Astrocyte (in vitro differentiated cells and primary cell): ENCODE measurements at regions not wholly inside any gene's neighbourhood (a gene's known extent, or its start where the extent isn't known, plus 50 kb on each side); places are given as distances from the start of the nearest gene placed in this dataset.

Experiments
- DNase-seq: peaks from one replicate; pipeline ENCODE4 v3.0.0-alpha.2; 2010; ENCODE audit warnings: low read depth
- FAIRE-seq: peaks from 2 replicates; lab custom pipeline; 2011; peaks lifted over from hg19 to GRCh38; lab: Jason Lieb, UNC
- H2AFZ ChIP-seq: 2 replicates; pipeline ENCODE4 v1.6.0; 2012; ENCODE audit warnings: low read depth, low read length, inconsistent platforms
- H3K27ac ChIP-seq: 2 replicates; pipeline ENCODE4 v1.5.1; 2011; ENCODE audit warnings: low read depth, low read length, inconsistent platforms
- H3K27me3 ChIP-seq: 2 replicates; pipeline ENCODE4 v1.6.0; 2011; ENCODE audit warnings: low read length, inconsistent platforms; ENCODE audit not compliant: insufficient read depth
- H3K36me3 ChIP-seq: 2 replicates; pipeline ENCODE4 v1.5.1; 2011; ENCODE audit warnings: low read length, inconsistent platforms; ENCODE audit not compliant: insufficient read depth
- H3K4me1 ChIP-seq: 2 replicates; pipeline ENCODE4 v1.5.1; 2011; ENCODE audit warnings: low read length, inconsistent platforms; ENCODE audit not compliant: insufficient read depth
- H3K4me2 ChIP-seq: 2 replicates; pipeline ENCODE4 v1.6.0; 2012; ENCODE audit warnings: low read length, inconsistent platforms
- H3K4me3 ChIP-seq: 2 replicates; pipeline ENCODE4 v1.5.1; 2011; ENCODE audit warnings: low read depth, mild to moderate bottlenecking, low read length, inconsistent platforms; ENCODE audit not compliant: insufficient read depth
- H3K79me2 ChIP-seq: 2 replicates; pipeline ENCODE4 v1.6.0; 2012; ENCODE audit warnings: mild to moderate bottlenecking, low read length, inconsistent platforms; ENCODE audit not compliant: insufficient read depth
- H3K9ac ChIP-seq: 2 replicates; pipeline ENCODE4 v1.6.0; 2012; ENCODE audit warnings: mild to moderate bottlenecking, low read length, inconsistent platforms
- H3K9me3 ChIP-seq: 2 replicates; pipeline ENCODE4 v1.5.1; 2012; ENCODE audit warnings: low read depth, mild to moderate bottlenecking, low read length, inconsistent platforms; ENCODE audit not compliant: insufficient read depth
- H4K20me1 ChIP-seq: 2 replicates; pipeline ENCODE4 v1.6.0; 2012; ENCODE audit warnings: low read length, inconsistent platforms; ENCODE audit not compliant: insufficient read depth
- H3K27ac Mint-ChIP-seq: one replicate; pipeline ENCODE4 v1.8.0; 2021; ENCODE audit warnings: mild to moderate bottlenecking, mixed read lengths; ENCODE audit not compliant: unreplicated experiment
- H3K27me3 Mint-ChIP-seq: one replicate; pipeline ENCODE4 v1.8.0; 2021; ENCODE audit warnings: low read depth, mixed read lengths; ENCODE audit not compliant: unreplicated experiment
- H3K36me3 Mint-ChIP-seq: one replicate; pipeline ENCODE4 v1.8.0; 2021; ENCODE audit warnings: low read depth, mixed read lengths; ENCODE audit not compliant: unreplicated experiment
- H3K4me1 Mint-ChIP-seq: one replicate; pipeline ENCODE4 v1.8.0; 2021; ENCODE audit warnings: low read depth, mixed read lengths; ENCODE audit not compliant: unreplicated experiment
- H3K4me3 Mint-ChIP-seq: one replicate; pipeline ENCODE4 v1.8.0; 2021; ENCODE audit warnings: mild to moderate bottlenecking, moderate library complexity, mixed read lengths; ENCODE audit not compliant: unreplicated experiment
- H3K9me3 Mint-ChIP-seq: one replicate; pipeline ENCODE4 v1.8.0; 2021; ENCODE audit warnings: mild to moderate bottlenecking, mixed read lengths; ENCODE audit not compliant: unreplicated experiment
- EZH2 ChIP-seq: IDR thresholded peaks from 2 replicates; pipeline ENCODE4 v1.6.1; 2012; ENCODE audit warnings: mild to moderate bottlenecking, low read length, inconsistent platforms; ENCODE audit not compliant: insufficient read depth
- TF ChIP-seq, protein P1 (sequence below): IDR thresholded peaks from 2 replicates; pipeline ENCODE4 v1.5.1; 2011; ENCODE audit warnings: low read depth, mild to moderate bottlenecking, inconsistent platforms, low read length, moderate library complexity; ENCODE audit not compliant: insufficient read depth

DNA sequence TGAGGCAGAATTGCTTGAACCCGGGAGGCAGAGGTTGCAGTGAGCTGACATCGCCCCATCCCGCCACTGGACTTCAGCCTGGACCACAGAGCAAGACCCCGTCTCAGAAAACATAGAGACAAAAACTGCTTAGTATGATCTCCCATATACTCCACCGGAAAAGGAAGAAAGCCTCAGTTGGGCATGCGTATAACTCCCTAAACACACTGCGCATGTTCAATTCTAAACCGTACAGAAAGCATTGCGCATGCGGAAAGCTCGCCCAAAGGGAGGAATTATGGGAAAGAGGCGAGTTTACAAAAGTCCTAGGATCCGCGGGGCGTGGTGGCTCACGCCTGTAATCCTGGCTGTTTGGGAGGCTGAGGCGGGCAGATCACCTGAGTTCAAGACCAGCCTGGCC lies 312.7 kb upstream of the ERCC4 start:
- Histone ChIP-seq H3K4me1 (no peaks in the 10 kb centered on the region), H2AFZ (no peak overlapping the region), H3K36me3 (no peaks in the 10 kb centered on the region), H3K79me2 (no peaks in the 10 kb centered on the region), H3K4me3 (no peak overlapping the region), H3K27ac (no peak overlapping the region), H3K9ac (no peak overlapping the region), H3K9me3 (no peaks in the 10 kb centered on the region), H3K27me3 (no peaks in the 10 kb centered on the region), H3K4me2 (no peak overlapping the region), H4K20me1 (no peaks in the 10 kb centered on the region)
- DNase-seq (no peak), FAIRE-seq (no peak)
- Mint-ChIP-seq H3K27ac (no peak overlapping the region), H3K36me3 (no peaks in the 10 kb centered on the region), H3K27me3 (no peaks in the 10 kb centered on the region), H3K4me1 (no peaks in the 10 kb centered on the region), H3K4me3 (no peak overlapping the region), H3K9me3 (peaks cover 2% of the 10 kb centered on the region)
- TF ChIP-seq, protein P1, sequence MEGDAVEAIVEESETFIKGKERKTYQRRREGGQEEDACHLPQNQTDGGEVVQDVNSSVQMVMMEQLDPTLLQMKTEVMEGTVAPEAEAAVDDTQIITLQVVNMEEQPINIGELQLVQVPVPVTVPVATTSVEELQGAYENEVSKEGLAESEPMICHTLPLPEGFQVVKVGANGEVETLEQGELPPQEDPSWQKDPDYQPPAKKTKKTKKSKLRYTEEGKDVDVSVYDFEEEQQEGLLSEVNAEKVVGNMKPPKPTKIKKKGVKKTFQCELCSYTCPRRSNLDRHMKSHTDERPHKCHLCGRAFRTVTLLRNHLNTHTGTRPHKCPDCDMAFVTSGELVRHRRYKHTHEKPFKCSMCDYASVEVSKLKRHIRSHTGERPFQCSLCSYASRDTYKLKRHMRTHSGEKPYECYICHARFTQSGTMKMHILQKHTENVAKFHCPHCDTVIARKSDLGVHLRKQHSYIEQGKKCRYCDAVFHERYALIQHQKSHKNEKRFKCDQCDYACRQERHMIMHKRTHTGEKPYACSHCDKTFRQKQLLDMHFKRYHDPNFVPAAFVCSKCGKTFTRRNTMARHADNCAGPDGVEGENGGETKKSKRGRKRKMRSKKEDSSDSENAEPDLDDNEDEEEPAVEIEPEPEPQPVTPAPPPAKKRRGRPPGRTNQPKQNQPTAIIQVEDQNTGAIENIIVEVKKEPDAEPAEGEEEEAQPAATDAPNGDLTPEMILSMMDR = no peak
- no peak for TF ChIP-seq EZH2

DNA sequence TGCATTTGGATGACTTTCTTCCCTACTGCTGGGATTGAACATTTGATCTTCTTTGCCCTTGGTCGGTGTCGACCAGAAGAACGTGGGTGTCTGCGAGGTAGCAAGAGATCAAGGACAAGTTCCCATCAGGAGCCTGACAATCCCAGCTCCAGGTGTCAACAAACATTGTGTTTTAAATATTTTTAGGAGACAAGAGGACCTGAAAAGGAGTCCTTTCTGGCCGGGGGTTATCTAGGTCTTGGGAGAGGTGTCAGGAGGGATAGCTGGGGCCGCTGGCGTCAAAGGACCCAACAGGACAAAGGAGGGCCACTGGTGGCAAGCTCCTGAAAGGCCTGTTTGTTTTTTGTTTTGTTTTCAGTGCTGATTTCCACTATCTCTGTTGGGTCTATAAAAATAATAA lies 308.4 kb upstream of the ERCC4 start:
- Histone ChIP-seq H4K20me1 (no peaks in the 10 kb centered on the region), H3K79me2 (no peaks in the 10 kb centered on the region), H3K9me3 (no peaks in the 10 kb centered on the region), H3K36me3 (no peaks in the 10 kb centered on the region), H2AFZ (no peak overlapping the region), H3K4me3 (no peak overlapping the region), H3K27ac (no peak overlapping the region), H3K4me1 (no peaks in the 10 kb centered on the region), H3K27me3 (no peaks in the 10 kb centered on the region), H3K4me2 (no peak overlapping the region), H3K9ac (no peak overlapping the region)
- H3K27ac Mint-ChIP-seq = no peak overlapping the region
- no peaks in the 10 kb centered on the region for H3K27me3 Mint-ChIP-seq
- no peak overlapping the region for H3K4me3 Mint-ChIP-seq
- H3K4me1 Mint-ChIP-seq = no peaks in the 10 kb centered on the region
- FAIRE-seq (no peak), DNase-seq (no peak)
- no peaks in the 10 kb centered on the region for H3K36me3 Mint-ChIP-seq
- H3K9me3 Mint-ChIP-seq = peaks cover 2% of the 10 kb centered on the region
- TF ChIP-seq, protein P1 = no peak
- no peak for TF ChIP-seq EZH2

- H2AFZ ChIP-seq = no peak overlapping the region
- Mint-ChIP-seq H3K27ac (no peak overlapping the region), H3K9me3 (no peaks in the 10 kb centered on the region), H3K27me3 (no peaks in the 10 kb centered on the region), H3K36me3 (no peaks in the 10 kb centered on the region), H3K4me3 (no peak overlapping the region), H3K4me1 (no peaks in the 10 kb centered on the region)
- H3K79me2 ChIP-seq = no peaks in the 10 kb centered on the region
- no peaks in the 10 kb centered on the region for H3K36me3 ChIP-seq
- H4K20me1 ChIP-seq = no peaks in the 10 kb centered on the region
- FAIRE-seq (no peak), DNase-seq (no peak)
- H3K4me1 ChIP-seq = no peaks in the 10 kb centered on the region
- no peak overlapping the region for H3K27ac ChIP-seq
- no peak for TF ChIP-seq EZH2
- TF ChIP-seq, protein P1 = no peak
- H3K4me2 ChIP-seq = no peak overlapping the region
- H3K9me3 ChIP-seq = no peaks in the 10 kb centered on the region
- no peaks in the 10 kb centered on the region for H3K27me3 ChIP-seq
- no peak overlapping the region for H3K4me3 ChIP-seq
- no peak overlapping the region for H3K9ac ChIP-seq
Observed at GRCh38 chr16:13612623-13613022, 307.3 kb upstream of the ERCC4 start.
